Caco-2 (cell line): ENCODE measurements at regions not wholly inside any gene's neighbourhood (a gene's known extent, or its start where the extent isn't known, plus 50 kb on each side); places are given as distances from the start of the nearest gene placed in this dataset.

Source experiments
- BruUV-seq: library from RNA; stranded (reverse); fragments of 400-500 nt; replicated peaks from 2 replicates; lab custom pipeline; 2021; lab: Mats Ljungman, UMichigan
- CTCF ChIA-PET: fragments of 300-600 bp; sonication (Branson Sonifier 250); formaldehyde crosslinking; loops from one replicate; lab custom pipeline; 2022; ENCODE audit warnings: antibody characterized with exemption; lab: Charles Lee
- POLR2A ChIA-PET: fragments of 300-600 bp; sonication (Branson Sonifier 250); formaldehyde crosslinking; loops from one replicate; lab custom pipeline; 2022; ENCODE audit warnings: antibody characterized with exemption; lab: Charles Lee
- DNase-seq, 2 experiments: peaks; one replicate each; pipeline versions ENCODE4 v3.0.0 to v3.0.0-alpha.2; 2020 to 2022
- H3K27me3 ChIP-seq: replicated peaks from 2 replicates; pipeline ENCODE4 v1.6.0; 2011; ENCODE audit warnings: low read length; ENCODE audit not compliant: control insufficient read depth, insufficient read depth
- H3K36me3 ChIP-seq: 2 replicates; pipeline ENCODE4 v1.5.1; 2011; ENCODE audit warnings: low read length; ENCODE audit not compliant: control insufficient read depth, insufficient read depth
- H3K4me1 ChIP-seq: fragments of 250-450 bp; sonication (Bioruptor Pico); 2 replicates; pipeline ENCODE4 v1.5.1; 2020; ENCODE audit warnings: mild to moderate bottlenecking
- H3K4me3 ChIP-seq: 2 replicates; pipeline ENCODE4 v1.5.1; 2011; ENCODE audit warnings: low read depth, mild to moderate bottlenecking, control low read depth, low read length
- H3K9me3 ChIP-seq: fragments of 250-450 bp; sonication (Bioruptor Pico); 2 replicates; pipeline ENCODE4 v1.5.1; 2020; ENCODE audit warnings: mild to moderate bottlenecking, moderate library complexity
- H3K27ac Mint-ChIP-seq: one replicate; pipeline ENCODE4 v1.8.0; 2022; ENCODE audit warnings: mixed read lengths; ENCODE audit not compliant: unreplicated experiment
- H3K27me3 Mint-ChIP-seq: one replicate; pipeline ENCODE4 v1.8.0; 2022; ENCODE audit warnings: mixed read lengths; ENCODE audit not compliant: insufficient read depth, unreplicated experiment
- H3K36me3 Mint-ChIP-seq: one replicate; pipeline ENCODE4 v1.8.0; 2022; ENCODE audit warnings: mild to moderate bottlenecking, mixed read lengths; ENCODE audit not compliant: insufficient read depth, unreplicated experiment
- H3K4me1 Mint-ChIP-seq: one replicate; pipeline ENCODE4 v1.8.0; 2022; ENCODE audit warnings: low read depth, mixed read lengths; ENCODE audit not compliant: unreplicated experiment
- H3K4me3 Mint-ChIP-seq: one replicate; pipeline ENCODE4 v1.8.0; 2022; ENCODE audit warnings: mild to moderate bottlenecking, moderate library complexity, mixed read lengths; ENCODE audit not compliant: unreplicated experiment
- H3K9me3 Mint-ChIP-seq: one replicate; pipeline ENCODE4 v1.8.0; 2022; ENCODE audit warnings: mixed read lengths; ENCODE audit not compliant: unreplicated experiment
- intact Hi-C: fragments of 100-400 bp; cut with micrococcal nuclease; formaldehyde crosslinking; loops from one replicate; pipeline ENCODE4 v1.10.0; 2022; ENCODE audit not compliant: unreplicated experiment
- TF ChIP-seq, protein P1 (sequence below), 2 experiments: fragments of 200-600 bp in 1 of 2; IDR thresholded peaks; 1 replicate in 1 of 2; 2 replicates in 1 of 2; pipeline versions ENCODE4 v1.5.1 to v1.8.0; 2011 to 2022; ENCODE audit warnings: antibody characterized with exemption in 1 of 2, control low read depth in 1 of 2, inconsistent platforms in 1 of 2, low read depth in 1 of 2, low read length in 1 of 2, mild to moderate bottlenecking in 1 of 2, moderate library complexity in 1 of 2; ENCODE audit not compliant: insufficient read depth in 1 of 2, severe bottlenecking in 1 of 2, unreplicated experiment in 1 of 2

DNA sequence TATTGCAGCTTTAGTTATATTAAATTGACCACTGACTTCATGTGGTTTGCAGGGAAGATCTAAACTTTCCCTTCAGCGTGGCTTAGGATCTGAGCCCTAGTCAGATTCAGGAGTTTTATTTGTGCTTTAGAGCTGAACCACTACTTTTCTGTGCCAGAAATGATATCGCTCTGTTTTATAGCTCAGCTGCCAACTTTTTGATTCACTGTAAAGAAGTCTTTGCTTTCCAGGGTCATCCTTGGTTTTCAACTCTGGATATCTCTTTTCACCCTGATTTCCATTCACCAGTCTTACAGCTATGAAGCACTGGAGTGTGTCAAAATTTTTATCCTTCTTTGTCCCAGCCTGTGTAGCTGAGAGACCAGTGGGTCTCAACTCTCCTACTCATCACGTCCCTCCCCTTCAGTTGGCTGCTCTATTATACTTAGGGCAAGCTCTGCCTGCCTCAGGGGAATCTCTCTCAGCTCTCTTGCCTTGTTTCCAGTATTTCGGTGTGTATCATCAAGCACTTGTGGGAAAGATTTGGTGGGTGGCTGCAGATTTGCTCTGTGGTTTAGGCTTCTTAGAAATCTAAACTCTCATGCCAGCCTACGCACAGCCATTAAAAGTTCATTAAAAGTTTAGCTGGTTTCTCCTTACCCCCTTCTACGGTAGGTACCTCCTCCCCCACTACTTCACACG, 425.5 kb downstream of the TENT5A start:
- TF ChIP-seq, protein P1, sequence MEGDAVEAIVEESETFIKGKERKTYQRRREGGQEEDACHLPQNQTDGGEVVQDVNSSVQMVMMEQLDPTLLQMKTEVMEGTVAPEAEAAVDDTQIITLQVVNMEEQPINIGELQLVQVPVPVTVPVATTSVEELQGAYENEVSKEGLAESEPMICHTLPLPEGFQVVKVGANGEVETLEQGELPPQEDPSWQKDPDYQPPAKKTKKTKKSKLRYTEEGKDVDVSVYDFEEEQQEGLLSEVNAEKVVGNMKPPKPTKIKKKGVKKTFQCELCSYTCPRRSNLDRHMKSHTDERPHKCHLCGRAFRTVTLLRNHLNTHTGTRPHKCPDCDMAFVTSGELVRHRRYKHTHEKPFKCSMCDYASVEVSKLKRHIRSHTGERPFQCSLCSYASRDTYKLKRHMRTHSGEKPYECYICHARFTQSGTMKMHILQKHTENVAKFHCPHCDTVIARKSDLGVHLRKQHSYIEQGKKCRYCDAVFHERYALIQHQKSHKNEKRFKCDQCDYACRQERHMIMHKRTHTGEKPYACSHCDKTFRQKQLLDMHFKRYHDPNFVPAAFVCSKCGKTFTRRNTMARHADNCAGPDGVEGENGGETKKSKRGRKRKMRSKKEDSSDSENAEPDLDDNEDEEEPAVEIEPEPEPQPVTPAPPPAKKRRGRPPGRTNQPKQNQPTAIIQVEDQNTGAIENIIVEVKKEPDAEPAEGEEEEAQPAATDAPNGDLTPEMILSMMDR (IDR thresholded peaks at IDR 0.05; ENCODE audit: insufficient read depth in 1 of 2, low read depth in 1 of 2, low read length in 1 of 2, severe bottlenecking in 1 of 2, unreplicated experiment in 1 of 2): no peak
- H3K36me3 ChIP-seq: no peaks in the 10 kb centered on the region
- H3K9me3 Mint-ChIP-seq: no peaks in the 10 kb centered on the region
- no peaks in the 10 kb centered on the region for H3K9me3 ChIP-seq
- ChIA-PET CTCF (interaction anchor here (0.8 kb wide), 1 partner anchor 40 kb away, joined by 4 read pairs; no protein-coding TSS in a partner anchor), POLR2A (no interaction called here)
- H3K4me3 Mint-ChIP-seq: no peak overlapping the region
- no peak overlapping the region for H3K27ac Mint-ChIP-seq
- H3K4me1 ChIP-seq: no peaks in the 10 kb centered on the region
- H3K36me3 Mint-ChIP-seq: no peaks in the 10 kb centered on the region
- H3K4me3 ChIP-seq: no peak overlapping the region
- intact Hi-C loops: no loop called here
- no TSS peak for BruUV-seq
- no peaks in the 10 kb centered on the region for H3K27me3 Mint-ChIP-seq
- no peaks in the 10 kb centered on the region for H3K27me3 ChIP-seq
- no peak for DNase-seq
- H3K4me1 Mint-ChIP-seq: no peaks in the 10 kb centered on the region

DNA sequence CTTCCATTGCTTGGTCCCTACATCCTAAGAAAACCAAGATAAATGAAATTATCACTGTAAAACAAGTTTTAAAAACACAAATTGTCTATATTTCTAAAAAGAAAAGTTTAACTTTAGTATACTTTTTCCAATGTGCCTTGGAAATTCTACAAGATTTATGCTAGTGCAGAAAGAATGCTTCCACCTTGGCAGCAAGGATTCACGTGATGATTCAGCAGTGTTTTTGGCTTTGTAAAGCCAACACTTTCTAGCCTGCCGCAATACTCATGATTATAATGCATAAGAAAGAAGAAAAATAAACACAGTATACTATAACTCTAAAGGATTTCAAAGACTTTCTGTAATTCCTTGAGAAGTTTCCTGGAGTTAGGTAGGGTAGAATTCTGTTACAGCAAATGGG, 442.7 kb downstream of the TENT5A start:
- H3K4me3 ChIP-seq: no peak overlapping the region
- H3K4me3 Mint-ChIP-seq: no peak overlapping the region
- intact Hi-C loops: no loop called here
- no peaks in the 10 kb centered on the region for H3K27me3 Mint-ChIP-seq
- no TSS peak for BruUV-seq
- no peaks in the 10 kb centered on the region for H3K27me3 ChIP-seq
- no peak for DNase-seq
- H3K9me3 Mint-ChIP-seq: no peaks in the 10 kb centered on the region
- TF ChIP-seq, protein P1 (IDR thresholded peaks at IDR 0.05; ENCODE audit: insufficient read depth in 1 of 2, low read depth in 1 of 2, low read length in 1 of 2, severe bottlenecking in 1 of 2, unreplicated experiment in 1 of 2): no peak
- no peaks in the 10 kb centered on the region for H3K4me1 ChIP-seq
- H3K9me3 ChIP-seq: no peaks in the 10 kb centered on the region
- CTCF ChIA-PET: no interaction called here
- POLR2A ChIA-PET: no interaction called here
- no peaks in the 10 kb centered on the region for H3K36me3 ChIP-seq
- H3K36me3 Mint-ChIP-seq: no peaks in the 10 kb centered on the region
- H3K4me1 Mint-ChIP-seq: no peaks in the 10 kb centered on the region
- no peak overlapping the region for H3K27ac Mint-ChIP-seq

DNA sequence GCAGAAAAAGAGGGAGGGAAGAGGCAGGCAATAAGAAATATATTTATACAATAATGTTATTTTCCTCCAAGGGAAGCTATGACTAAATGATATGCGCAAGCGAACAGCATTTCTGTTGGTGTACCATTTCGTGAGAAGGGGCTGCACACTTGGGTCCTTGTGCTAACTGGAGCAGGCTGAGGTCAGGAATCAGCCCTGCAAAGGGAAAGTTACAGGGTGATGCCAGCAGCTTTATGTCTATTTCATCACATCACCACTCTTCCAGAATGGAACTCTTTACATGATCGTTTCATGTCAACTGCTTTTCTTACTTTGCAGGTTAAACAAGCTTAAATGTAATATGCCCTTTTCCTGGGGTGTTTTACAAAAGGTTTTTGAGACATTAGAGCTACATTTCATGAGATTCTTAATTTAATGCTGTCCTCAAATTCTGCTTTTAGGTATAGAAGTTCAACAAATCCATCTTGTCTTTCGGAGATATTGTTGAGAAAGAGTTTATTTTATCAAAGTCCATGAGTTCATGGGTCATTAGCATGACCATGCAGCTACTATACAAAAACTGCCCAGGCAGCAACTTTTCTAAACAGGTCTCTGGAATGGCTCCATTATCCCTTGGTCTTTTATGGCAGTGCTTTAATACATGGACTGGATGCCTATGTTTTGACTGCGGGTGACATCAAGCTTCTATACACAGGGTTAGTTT, 443.8 kb downstream of the TENT5A start:
- CTCF ChIA-PET: no interaction called here
- no peaks in the 10 kb centered on the region for H3K36me3 ChIP-seq
- no peak for DNase-seq
- Mint-ChIP-seq H3K4me1 (no peaks in the 10 kb centered on the region), H3K9me3 (no peaks in the 10 kb centered on the region), H3K27ac (no peak overlapping the region), H3K36me3 (no peaks in the 10 kb centered on the region), H3K4me3 (no peak overlapping the region), H3K27me3 (no peaks in the 10 kb centered on the region)
- no peaks in the 10 kb centered on the region for H3K27me3 ChIP-seq
- POLR2A ChIA-PET: no interaction called here
- TF ChIP-seq, protein P1 (IDR thresholded peaks at IDR 0.05; ENCODE audit: insufficient read depth in 1 of 2, low read depth in 1 of 2, low read length in 1 of 2, severe bottlenecking in 1 of 2, unreplicated experiment in 1 of 2): no peak
- H3K9me3 ChIP-seq: no peaks in the 10 kb centered on the region
- no peaks in the 10 kb centered on the region for H3K4me1 ChIP-seq
- no peak overlapping the region for H3K4me3 ChIP-seq
- intact Hi-C loops: no loop called here
- BruUV-seq: no TSS peak
